ENCODE measurements at regions not wholly inside any gene's neighbourhood (a gene's known extent, or its start where the extent isn't known, plus 50 kb on each side); places are given as distances from the start of the nearest gene placed in this dataset.

GRCh38 chr3:193780397-193780796, 187.4 kb downstream of the OPA1 start:
- no peak for DNase-seq (ENCODE audit: low read depth in 2 of 3, low spot score in 2 of 3)

GRCh38 chr3:193780810-193781478, 187.9 kb downstream of the OPA1 start:
- DNase-seq (ENCODE audit: low read depth in 2 of 3, low spot score in 2 of 3), result no peak

GRCh38 chr3:193782276-193782647, 189.3 kb downstream of the OPA1 start:
- no peak for DNase-seq (ENCODE audit: low read depth in 2 of 3, low spot score in 2 of 3)

- DNase-seq (ENCODE audit: low read depth in 2 of 3, low spot score in 2 of 3), result no peak
Measured at GRCh38 chr3:193782747-193783146, 189.7 kb downstream of the OPA1 start.

GRCh38 chr3:193783166-193783896, 190.3 kb downstream of the OPA1 start:
- DNase-seq (ENCODE audit: low read depth in 2 of 3, low spot score in 2 of 3), result no peak

GRCh38 chr3:193784822-193785221, 191.8 kb downstream of the OPA1 start:
- DNase-seq (ENCODE audit: low read depth in 2 of 3, low spot score in 2 of 3), result no peak

- no peak for DNase-seq (ENCODE audit: low read depth in 2 of 3, low spot score in 2 of 3)
Measured at GRCh38 chr3:193787496-193787870, 194.5 kb downstream of the OPA1 start.

GRCh38 chr3:193788189-193788991, 195.4 kb downstream of the OPA1 start:
- DNase-seq (ENCODE audit: low read depth in 2 of 3, low spot score in 2 of 3), result no peak

- DNase-seq (ENCODE audit: low read depth in 2 of 3, low spot score in 2 of 3), result no peak
Measured at GRCh38 chr3:193789455-193789854, 196.4 kb downstream of the OPA1 start.

- no peak for DNase-seq (ENCODE audit: low read depth in 2 of 3, low spot score in 2 of 3)
Measured at GRCh38 chr3:193790086-193790990, 197.3 kb downstream of the OPA1 start.

- DNase-seq (ENCODE audit: low read depth in 2 of 3, low spot score in 2 of 3), result no peak
Measured at GRCh38 chr3:193791041-193792032, 198.3 kb downstream of the OPA1 start.

- no peak for DNase-seq (ENCODE audit: low read depth in 2 of 3, low spot score in 2 of 3)
Measured at GRCh38 chr3:193793123-193793522, 200.1 kb downstream of the OPA1 start.

- DNase-seq (ENCODE audit: low read depth in 2 of 3, low spot score in 2 of 3), result no peak
Measured at GRCh38 chr3:193794002-193794881, 201.2 kb downstream of the OPA1 start.

- DNase-seq (ENCODE audit: low read depth in 2 of 3, low spot score in 2 of 3), result no peak
Measured at GRCh38 chr3:193795062-193795690, 202.2 kb downstream of the OPA1 start.

- no peak for DNase-seq (ENCODE audit: low read depth in 2 of 3, low spot score in 2 of 3)
Measured at GRCh38 chr3:193796089-193796488, 203.1 kb downstream of the OPA1 start.

GRCh38 chr3:193797566-193797965, 204.6 kb downstream of the OPA1 start:
- DNase-seq (ENCODE audit: low read depth in 2 of 3, low spot score in 2 of 3), result no peak

GRCh38 chr3:193798051-193798450, 205.0 kb downstream of the OPA1 start:
- no peak for DNase-seq (ENCODE audit: low read depth in 2 of 3, low spot score in 2 of 3)

Data from activated CD8-positive, alpha-beta memory T cell treated with anti-CD3 and anti-CD28 coated beads for 48 hours (primary cell).